ENCODE measurements at regions not wholly inside any gene's neighbourhood (a gene's known extent, or its start where the extent isn't known, plus 50 kb on each side); places are given as distances from the start of the nearest gene placed in this dataset.

GRCh38 chr1:114235281-114235680 lies 81.6 kb upstream of the SYT6 start:
- TF ChIP-seq, protein P1, sequence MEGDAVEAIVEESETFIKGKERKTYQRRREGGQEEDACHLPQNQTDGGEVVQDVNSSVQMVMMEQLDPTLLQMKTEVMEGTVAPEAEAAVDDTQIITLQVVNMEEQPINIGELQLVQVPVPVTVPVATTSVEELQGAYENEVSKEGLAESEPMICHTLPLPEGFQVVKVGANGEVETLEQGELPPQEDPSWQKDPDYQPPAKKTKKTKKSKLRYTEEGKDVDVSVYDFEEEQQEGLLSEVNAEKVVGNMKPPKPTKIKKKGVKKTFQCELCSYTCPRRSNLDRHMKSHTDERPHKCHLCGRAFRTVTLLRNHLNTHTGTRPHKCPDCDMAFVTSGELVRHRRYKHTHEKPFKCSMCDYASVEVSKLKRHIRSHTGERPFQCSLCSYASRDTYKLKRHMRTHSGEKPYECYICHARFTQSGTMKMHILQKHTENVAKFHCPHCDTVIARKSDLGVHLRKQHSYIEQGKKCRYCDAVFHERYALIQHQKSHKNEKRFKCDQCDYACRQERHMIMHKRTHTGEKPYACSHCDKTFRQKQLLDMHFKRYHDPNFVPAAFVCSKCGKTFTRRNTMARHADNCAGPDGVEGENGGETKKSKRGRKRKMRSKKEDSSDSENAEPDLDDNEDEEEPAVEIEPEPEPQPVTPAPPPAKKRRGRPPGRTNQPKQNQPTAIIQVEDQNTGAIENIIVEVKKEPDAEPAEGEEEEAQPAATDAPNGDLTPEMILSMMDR (conservative IDR thresholded peaks at IDR 0.05; ENCODE audit: low read depth, low read length) = no peak
- TF ChIP-seq CHD1 (IDR thresholded peaks at IDR 0.05; ENCODE audit: low read depth, low read length) (no peak), RCOR1 (IDR thresholded peaks at IDR 0.05; ENCODE audit: insufficient replicate concordance, low read length) (no peak), CEBPB (IDR thresholded peaks at IDR 0.05; ENCODE audit: low read depth, low read length) (no peak)

Data from IMR-90 (cell line).